ENCODE measurements at regions not wholly inside any gene's neighbourhood (a gene's known extent, or its start where the extent isn't known, plus 50 kb on each side); places are given as distances from the start of the nearest gene placed in this dataset.

DNA sequence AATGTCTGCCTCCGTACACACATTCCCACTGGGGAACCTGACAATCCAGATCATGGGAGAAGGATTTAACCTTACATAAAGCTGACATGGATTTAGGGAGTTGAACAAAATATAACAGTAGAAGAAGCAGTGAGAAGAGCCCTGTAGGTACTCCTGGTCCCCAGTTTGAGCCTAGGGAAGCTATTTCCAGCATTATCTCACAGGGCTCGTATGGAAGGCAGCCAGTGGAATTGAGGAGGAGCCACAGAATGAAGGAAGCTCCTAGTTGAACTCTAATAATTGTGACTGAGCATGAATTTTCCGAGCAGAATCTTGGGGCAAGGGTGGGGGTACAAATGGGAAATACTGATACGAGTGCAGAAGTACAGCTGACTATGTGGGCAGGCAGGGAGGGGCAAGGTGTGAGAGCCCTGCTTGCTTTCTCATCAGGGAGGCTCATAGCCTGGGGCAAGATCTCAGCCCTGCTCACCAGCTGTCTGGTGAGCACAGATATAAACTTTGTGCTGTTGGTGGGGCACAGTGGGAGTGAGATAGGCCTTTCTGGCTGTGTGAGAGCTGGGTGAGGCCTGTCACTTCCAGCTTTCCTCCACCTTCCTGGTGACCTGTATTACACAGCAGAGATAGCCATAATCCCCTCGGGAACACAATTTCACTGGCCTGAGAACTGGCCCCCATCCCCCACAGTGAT lies 290.7 kb upstream of the IL12B start:
- H3K4me3 ChIP-seq (replicated peaks; ENCODE audit: insufficient read depth, low read length), result no peak overlapping the region
- H3K27me3 ChIP-seq (ENCODE audit: insufficient read depth, poor library complexity, severe bottlenecking), result no peaks in the 10 kb centered on the region
- TF ChIP-seq GABPA (IDR thresholded peaks at IDR 0.05; ENCODE audit: low read depth) (no peak), POLR2AphosphoS5 (IDR thresholded peaks at IDR 0.05; ENCODE audit: low read depth) (no peak), SPI1 (IDR thresholded peaks at IDR 0.05; ENCODE audit: borderline replicate concordance, low read depth) (no peak)
- TF ChIP-seq, protein P1, sequence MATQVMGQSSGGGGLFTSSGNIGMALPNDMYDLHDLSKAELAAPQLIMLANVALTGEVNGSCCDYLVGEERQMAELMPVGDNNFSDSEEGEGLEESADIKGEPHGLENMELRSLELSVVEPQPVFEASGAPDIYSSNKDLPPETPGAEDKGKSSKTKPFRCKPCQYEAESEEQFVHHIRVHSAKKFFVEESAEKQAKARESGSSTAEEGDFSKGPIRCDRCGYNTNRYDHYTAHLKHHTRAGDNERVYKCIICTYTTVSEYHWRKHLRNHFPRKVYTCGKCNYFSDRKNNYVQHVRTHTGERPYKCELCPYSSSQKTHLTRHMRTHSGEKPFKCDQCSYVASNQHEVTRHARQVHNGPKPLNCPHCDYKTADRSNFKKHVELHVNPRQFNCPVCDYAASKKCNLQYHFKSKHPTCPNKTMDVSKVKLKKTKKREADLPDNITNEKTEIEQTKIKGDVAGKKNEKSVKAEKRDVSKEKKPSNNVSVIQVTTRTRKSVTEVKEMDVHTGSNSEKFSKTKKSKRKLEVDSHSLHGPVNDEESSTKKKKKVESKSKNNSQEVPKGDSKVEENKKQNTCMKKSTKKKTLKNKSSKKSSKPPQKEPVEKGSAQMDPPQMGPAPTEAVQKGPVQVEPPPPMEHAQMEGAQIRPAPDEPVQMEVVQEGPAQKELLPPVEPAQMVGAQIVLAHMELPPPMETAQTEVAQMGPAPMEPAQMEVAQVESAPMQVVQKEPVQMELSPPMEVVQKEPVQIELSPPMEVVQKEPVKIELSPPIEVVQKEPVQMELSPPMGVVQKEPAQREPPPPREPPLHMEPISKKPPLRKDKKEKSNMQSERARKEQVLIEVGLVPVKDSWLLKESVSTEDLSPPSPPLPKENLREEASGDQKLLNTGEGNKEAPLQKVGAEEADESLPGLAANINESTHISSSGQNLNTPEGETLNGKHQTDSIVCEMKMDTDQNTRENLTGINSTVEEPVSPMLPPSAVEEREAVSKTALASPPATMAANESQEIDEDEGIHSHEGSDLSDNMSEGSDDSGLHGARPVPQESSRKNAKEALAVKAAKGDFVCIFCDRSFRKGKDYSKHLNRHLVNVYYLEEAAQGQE (IDR thresholded peaks at IDR 0.05; ENCODE audit: insufficient replicate concordance, low read depth), result no peak
- TF ChIP-seq, protein P2, sequence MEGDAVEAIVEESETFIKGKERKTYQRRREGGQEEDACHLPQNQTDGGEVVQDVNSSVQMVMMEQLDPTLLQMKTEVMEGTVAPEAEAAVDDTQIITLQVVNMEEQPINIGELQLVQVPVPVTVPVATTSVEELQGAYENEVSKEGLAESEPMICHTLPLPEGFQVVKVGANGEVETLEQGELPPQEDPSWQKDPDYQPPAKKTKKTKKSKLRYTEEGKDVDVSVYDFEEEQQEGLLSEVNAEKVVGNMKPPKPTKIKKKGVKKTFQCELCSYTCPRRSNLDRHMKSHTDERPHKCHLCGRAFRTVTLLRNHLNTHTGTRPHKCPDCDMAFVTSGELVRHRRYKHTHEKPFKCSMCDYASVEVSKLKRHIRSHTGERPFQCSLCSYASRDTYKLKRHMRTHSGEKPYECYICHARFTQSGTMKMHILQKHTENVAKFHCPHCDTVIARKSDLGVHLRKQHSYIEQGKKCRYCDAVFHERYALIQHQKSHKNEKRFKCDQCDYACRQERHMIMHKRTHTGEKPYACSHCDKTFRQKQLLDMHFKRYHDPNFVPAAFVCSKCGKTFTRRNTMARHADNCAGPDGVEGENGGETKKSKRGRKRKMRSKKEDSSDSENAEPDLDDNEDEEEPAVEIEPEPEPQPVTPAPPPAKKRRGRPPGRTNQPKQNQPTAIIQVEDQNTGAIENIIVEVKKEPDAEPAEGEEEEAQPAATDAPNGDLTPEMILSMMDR (IDR thresholded peaks at IDR 0.05; ENCODE audit: insufficient read depth, low read length), result no peak
- H3K27ac ChIP-seq (replicated peaks), result no peak overlapping the region
- DNase-seq (ENCODE audit: low read depth in 1 of 2, low spot score in 1 of 2), result no peak

DNA sequence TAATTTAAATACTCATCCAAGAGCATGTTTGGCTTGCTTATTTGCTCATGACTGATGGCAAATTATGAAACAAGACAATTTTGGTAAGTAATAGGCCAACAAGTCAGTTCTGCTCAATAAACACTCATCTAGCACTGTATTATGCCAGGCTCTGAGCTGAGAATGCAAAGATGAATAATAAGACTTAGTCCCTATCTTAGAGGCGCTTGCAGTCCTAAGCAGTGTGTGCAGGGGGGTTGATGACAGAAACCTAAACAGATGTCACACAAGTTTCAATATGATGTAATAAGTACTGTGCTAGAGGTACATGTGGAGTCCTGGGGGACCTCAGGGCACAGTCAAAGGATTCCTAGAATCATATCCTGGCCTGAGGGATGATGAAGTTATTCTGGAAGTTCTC lies 287.6 kb upstream of the ADRA1B start:
- Histone ChIP-seq H3K27me3 (ENCODE audit: insufficient read depth, poor library complexity, severe bottlenecking) (no peaks in the 10 kb centered on the region), H3K27ac (replicated peaks) (no peak overlapping the region), H3K4me3 (replicated peaks; ENCODE audit: insufficient read depth, low read length) (no peak overlapping the region)
- TF ChIP-seq, protein P1 (IDR thresholded peaks at IDR 0.05; ENCODE audit: insufficient replicate concordance, low read depth), result no peak
- TF ChIP-seq POLR2AphosphoS5 (IDR thresholded peaks at IDR 0.05; ENCODE audit: low read depth), result no peak
- no peak for TF ChIP-seq SPI1 (IDR thresholded peaks at IDR 0.05; ENCODE audit: borderline replicate concordance, low read depth)
- TF ChIP-seq, protein P2 (IDR thresholded peaks at IDR 0.05; ENCODE audit: insufficient read depth, low read length), result no peak
- no peak for TF ChIP-seq GABPA (IDR thresholded peaks at IDR 0.05; ENCODE audit: low read depth)
- no peak for DNase-seq (ENCODE audit: low read depth in 1 of 2, low spot score in 1 of 2)

DNA sequence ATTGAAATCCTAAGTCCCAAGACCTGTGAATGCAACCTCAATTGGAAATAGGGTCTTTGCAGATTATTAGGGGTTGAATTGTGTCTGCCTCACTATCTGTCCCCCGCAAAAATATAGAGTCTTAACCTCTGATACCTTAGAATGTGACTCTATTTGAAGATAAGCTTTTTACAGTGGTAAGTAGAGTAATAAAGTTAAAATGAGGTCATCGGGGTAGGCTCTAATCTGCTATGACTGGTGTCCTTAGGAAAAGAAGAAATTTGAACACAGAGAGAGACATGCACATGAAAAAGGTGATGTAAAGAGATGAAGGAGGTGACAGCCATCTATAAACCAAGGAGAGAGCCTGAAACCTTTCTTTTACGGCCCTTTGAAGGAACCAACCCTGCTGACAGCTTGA lies 287.1 kb upstream of the ADRA1B start:
- no peak for TF ChIP-seq SPI1 (IDR thresholded peaks at IDR 0.05; ENCODE audit: borderline replicate concordance, low read depth)
- TF ChIP-seq, protein P2 (IDR thresholded peaks at IDR 0.05; ENCODE audit: insufficient read depth, low read length), result no peak
- TF ChIP-seq, protein P1 (IDR thresholded peaks at IDR 0.05; ENCODE audit: insufficient replicate concordance, low read depth), result no peak
- no peak overlapping the region for H3K4me3 ChIP-seq (replicated peaks; ENCODE audit: insufficient read depth, low read length)
- no peak overlapping the region for H3K27ac ChIP-seq (replicated peaks)

More for the DNA sequence above, 287.1 kb upstream of the ADRA1B start:
- no peak for DNase-seq (ENCODE audit: low read depth in 1 of 2, low spot score in 1 of 2)
- H3K27me3 ChIP-seq (ENCODE audit: insufficient read depth, poor library complexity, severe bottlenecking), result no peaks in the 10 kb centered on the region
